Activated naive CD4-positive, alpha-beta T cell treated with anti-CD3 and anti-CD28 coated beads, Interleukin-2, amount 10 ng/mL, durations not matched to agents 7 days and 5 days (primary cell): ENCODE measurements at regions not wholly inside any gene's neighbourhood (a gene's known extent, or its start where the extent isn't known, plus 50 kb on each side); places are given as distances from the start of the nearest gene placed in this dataset.

Experiments used
- CTCF ChIA-PET: fragments of 350-600 bp; sonication (Branson Sonifier 250); formaldehyde crosslinking; loops from one replicate; lab custom pipeline; 2021; ENCODE audit warnings: antibody characterized with exemption; lab: Charles Lee
- DNase-seq: peaks from one replicate; pipeline ENCODE4 v3.0.0-alpha.2; 2020
- H3K27ac Mint-ChIP-seq: one replicate; pipeline ENCODE4 v1.8.0; 2021; ENCODE audit warnings: mild to moderate bottlenecking, moderate library complexity, mixed read lengths
- H3K27me3 Mint-ChIP-seq: one replicate; pipeline ENCODE4 v1.8.0; 2021; ENCODE audit warnings: mild to moderate bottlenecking, mixed read lengths
- H3K36me3 Mint-ChIP-seq: one replicate; pipeline ENCODE4 v1.8.0; 2021; ENCODE audit warnings: mixed read lengths
- H3K4me1 Mint-ChIP-seq: one replicate; pipeline ENCODE4 v1.8.0; 2021; ENCODE audit warnings: mixed read lengths
- H3K4me3 Mint-ChIP-seq: one replicate; pipeline ENCODE4 v1.8.0; 2021; ENCODE audit warnings: mild to moderate bottlenecking, moderate library complexity, mixed read lengths
- H3K9me3 Mint-ChIP-seq: one replicate; pipeline ENCODE4 v1.8.0; 2021; ENCODE audit warnings: mixed read lengths

- no peaks in the 10 kb centered on the region for H3K9me3 Mint-ChIP-seq
- H3K36me3 Mint-ChIP-seq = no peaks in the 10 kb centered on the region
- H3K27ac Mint-ChIP-seq = no peak overlapping the region
- CTCF ChIA-PET = no interaction called here
- no peak for DNase-seq
- H3K4me3 Mint-ChIP-seq = no peak overlapping the region
- peaks cover 3% of the 10 kb centered on the region for H3K4me1 Mint-ChIP-seq
- peaks cover 2% of the 10 kb centered on the region for H3K27me3 Mint-ChIP-seq
Measured at GRCh38 chr1:4017636-4018365, 117.7 kb upstream of the C1orf174 start.

GRCh38 chr1:4018466-4019146, 118.5 kb upstream of the C1orf174 start:
- Mint-ChIP-seq H3K4me3 (no peak overlapping the region), H3K4me1 (peaks cover 3% of the 10 kb centered on the region), H3K27me3 (peaks cover 5% of the 10 kb centered on the region), H3K36me3 (no peaks in the 10 kb centered on the region), H3K9me3 (no peaks in the 10 kb centered on the region), H3K27ac (no peak overlapping the region)
- no peak for DNase-seq
- CTCF ChIA-PET = no interaction called here

GRCh38 chr1:4019147-4019521, 119.1 kb upstream of the C1orf174 start:
- Mint-ChIP-seq H3K36me3 (no peaks in the 10 kb centered on the region), H3K27me3 (peaks cover 5% of the 10 kb centered on the region), H3K9me3 (no peaks in the 10 kb centered on the region), H3K27ac (no peak overlapping the region), H3K4me3 (no peak overlapping the region), H3K4me1 (peaks cover 3% of the 10 kb centered on the region)
- no peak for DNase-seq
- CTCF ChIA-PET = no interaction called here

- peaks cover 3% of the 10 kb centered on the region for H3K4me1 Mint-ChIP-seq
- no peak overlapping the region for H3K27ac Mint-ChIP-seq
- DNase-seq = no peak
- no peaks in the 10 kb centered on the region for H3K36me3 Mint-ChIP-seq
- peaks cover 5% of the 10 kb centered on the region for H3K27me3 Mint-ChIP-seq
- CTCF ChIA-PET = no interaction called here
- H3K9me3 Mint-ChIP-seq = no peaks in the 10 kb centered on the region
- no peak overlapping the region for H3K4me3 Mint-ChIP-seq
Measured at GRCh38 chr1:4019606-4020331, 119.7 kb upstream of the C1orf174 start.

- DNase-seq = no peak
- Mint-ChIP-seq H3K9me3 (no peaks in the 10 kb centered on the region), H3K4me3 (no peak overlapping the region), H3K36me3 (no peaks in the 10 kb centered on the region), H3K4me1 (peaks cover 3% of the 10 kb centered on the region), H3K27me3 (peaks cover 5% of the 10 kb centered on the region), H3K27ac (no peak overlapping the region)
- CTCF ChIA-PET = no interaction called here
Measured at GRCh38 chr1:4020449-4020848, 120.4 kb upstream of the C1orf174 start.

GRCh38 chr1:4021136-4021973, 121.3 kb upstream of the C1orf174 start:
- H3K4me3 Mint-ChIP-seq = no peak overlapping the region
- peaks cover 9% of the 10 kb centered on the region for H3K27me3 Mint-ChIP-seq
- H3K9me3 Mint-ChIP-seq = no peaks in the 10 kb centered on the region
- H3K4me1 Mint-ChIP-seq = peaks cover 3% of the 10 kb centered on the region
- no peak overlapping the region for H3K27ac Mint-ChIP-seq
- CTCF ChIA-PET = interaction anchor here (0.7 kb wide), 1 partner anchor 315 kb away, joined by 3 read pairs; no protein-coding TSS in a partner anchor
- DNase-seq = no peak
- no peaks in the 10 kb centered on the region for H3K36me3 Mint-ChIP-seq

GRCh38 chr1:4021974-4022268, 121.8 kb upstream of the C1orf174 start:
- H3K4me1 Mint-ChIP-seq = no peaks in the 10 kb centered on the region
- no peaks in the 10 kb centered on the region for H3K9me3 Mint-ChIP-seq
- H3K36me3 Mint-ChIP-seq = no peaks in the 10 kb centered on the region
- no peak overlapping the region for H3K4me3 Mint-ChIP-seq
- H3K27ac Mint-ChIP-seq = no peak overlapping the region
- H3K27me3 Mint-ChIP-seq = peaks cover 12% of the 10 kb centered on the region
- CTCF ChIA-PET = no interaction called here
- no peak for DNase-seq

GRCh38 chr1:4022715-4023114, 122.6 kb upstream of the C1orf174 start:
- no peaks in the 10 kb centered on the region for H3K4me1 Mint-ChIP-seq
- no peak for DNase-seq
- peaks cover 12% of the 10 kb centered on the region for H3K27me3 Mint-ChIP-seq
- no peak overlapping the region for H3K27ac Mint-ChIP-seq
- CTCF ChIA-PET = no interaction called here
- no peak overlapping the region for H3K4me3 Mint-ChIP-seq
- no peaks in the 10 kb centered on the region for H3K9me3 Mint-ChIP-seq
- no peaks in the 10 kb centered on the region for H3K36me3 Mint-ChIP-seq

- no peak overlapping the region for H3K4me3 Mint-ChIP-seq
- H3K9me3 Mint-ChIP-seq = no peaks in the 10 kb centered on the region
- no peak overlapping the region for H3K27ac Mint-ChIP-seq
- no peak for DNase-seq
- no peaks in the 10 kb centered on the region for H3K36me3 Mint-ChIP-seq
- peaks cover 17% of the 10 kb centered on the region for H3K27me3 Mint-ChIP-seq
- no peaks in the 10 kb centered on the region for H3K4me1 Mint-ChIP-seq
- CTCF ChIA-PET = no interaction called here
Measured at GRCh38 chr1:4023678-4024077, 123.6 kb upstream of the C1orf174 start.

GRCh38 chr1:4024811-4025210, 124.7 kb upstream of the C1orf174 start:
- Mint-ChIP-seq H3K9me3 (no peaks in the 10 kb centered on the region), H3K4me3 (no peak overlapping the region), H3K27ac (no peak overlapping the region), H3K36me3 (no peaks in the 10 kb centered on the region), H3K27me3 (peaks cover 17% of the 10 kb centered on the region), H3K4me1 (no peaks in the 10 kb centered on the region)
- CTCF ChIA-PET = no interaction called here
- no peak for DNase-seq

- Mint-ChIP-seq H3K4me1 (no peaks in the 10 kb centered on the region), H3K36me3 (no peaks in the 10 kb centered on the region), H3K4me3 (no peak overlapping the region), H3K27me3 (peaks cover 17% of the 10 kb centered on the region), H3K9me3 (no peaks in the 10 kb centered on the region), H3K27ac (no peak overlapping the region)
- DNase-seq = no peak
- CTCF ChIA-PET = no interaction called here
Measured at GRCh38 chr1:4025752-4026151, 125.7 kb upstream of the C1orf174 start.

GRCh38 chr1:4027008-4027407, 126.9 kb upstream of the C1orf174 start:
- H3K4me1 Mint-ChIP-seq = no peaks in the 10 kb centered on the region
- H3K27me3 Mint-ChIP-seq = peaks cover 17% of the 10 kb centered on the region
- H3K4me3 Mint-ChIP-seq = no peak overlapping the region
- no peak overlapping the region for H3K27ac Mint-ChIP-seq
- DNase-seq = no peak
- H3K36me3 Mint-ChIP-seq = no peaks in the 10 kb centered on the region
- H3K9me3 Mint-ChIP-seq = no peaks in the 10 kb centered on the region
- CTCF ChIA-PET = no interaction called here

- CTCF ChIA-PET = no interaction called here
- Mint-ChIP-seq H3K27ac (no peak overlapping the region), H3K36me3 (no peaks in the 10 kb centered on the region), H3K9me3 (no peaks in the 10 kb centered on the region), H3K27me3 (peaks cover 16% of the 10 kb centered on the region), H3K4me3 (no peak overlapping the region), H3K4me1 (no peaks in the 10 kb centered on the region)
- no peak for DNase-seq
Measured at GRCh38 chr1:4027492-4028138, 127.5 kb upstream of the C1orf174 start.

- peaks cover 17% of the 10 kb centered on the region for H3K27me3 Mint-ChIP-seq
- H3K9me3 Mint-ChIP-seq = no peaks in the 10 kb centered on the region
- H3K4me1 Mint-ChIP-seq = no peaks in the 10 kb centered on the region
- H3K27ac Mint-ChIP-seq = no peak overlapping the region
- H3K36me3 Mint-ChIP-seq = no peaks in the 10 kb centered on the region
- CTCF ChIA-PET = no interaction called here
- no peak overlapping the region for H3K4me3 Mint-ChIP-seq
- no peak for DNase-seq
Measured at GRCh38 chr1:4028139-4028501, 128.0 kb upstream of the C1orf174 start.
